ENCODE measurements at regions not wholly inside any gene's neighbourhood (a gene's known extent, or its start where the extent isn't known, plus 50 kb on each side); places are given as distances from the start of the nearest gene placed in this dataset.

DNA sequence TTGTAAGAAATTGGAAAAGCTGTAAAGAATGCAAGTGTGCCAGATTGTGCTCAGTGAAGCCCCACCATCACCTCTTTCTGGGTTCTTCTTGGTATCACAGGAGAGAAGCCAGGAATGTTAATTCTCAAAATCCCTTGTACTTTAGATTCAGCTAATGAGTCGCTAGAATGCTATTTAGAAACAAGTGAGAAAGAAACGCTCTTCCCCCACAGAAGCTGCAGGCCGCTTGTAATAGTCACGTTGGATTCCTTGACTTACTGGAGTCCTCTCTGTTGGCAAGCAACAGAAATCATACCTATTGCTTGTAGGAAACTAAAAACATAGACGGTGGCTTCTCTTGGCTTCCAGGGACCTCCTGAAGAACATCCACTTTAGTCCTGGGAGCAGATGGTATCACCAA is 375.6 kb upstream of the LRATD1 start:
- no peak for TF ChIP-seq EZH2 (IDR thresholded peaks at IDR 0.05; ENCODE audit: insufficient read depth, poor library complexity, severe bottlenecking)
- no peak for TF ChIP-seq EZH2phosphoT487 (IDR thresholded peaks at IDR 0.05; ENCODE audit: insufficient read depth, low read depth)

Measured in GM23248 (cell line).